ENCODE measurements at regions not wholly inside any gene's neighbourhood (a gene's known extent, or its start where the extent isn't known, plus 50 kb on each side); places are given as distances from the start of the nearest gene placed in this dataset.
"Not testable (repeated sequence)": the region's sequence is repeated elsewhere in the genome, so short reads cannot be mapped to it uniquely, and the experiment has no call there.

GRCh38 chr20:30164389-30164788 is 1093.1 kb upstream of the DEFB115 start:
- not testable (repeated sequence) for H3K4me1 ChIP-seq (replicated peaks); DNase-seq (ENCODE audit: low read depth in 1 of 2, low spot score in 2 of 2); H3K27me3 ChIP-seq (replicated peaks); H3K9me3 ChIP-seq (replicated peaks); H3K4me3 ChIP-seq; H3K27ac ChIP-seq; H3K36me3 ChIP-seq

GRCh38 chr20:30167540-30167939 is 1089.9 kb upstream of the DEFB115 start:
- H3K27me3 ChIP-seq (replicated peaks) = no peaks in the 10 kb centered on the region
- no peaks in the 10 kb centered on the region for H3K9me3 ChIP-seq (replicated peaks)
- no peak overlapping the region for H3K27ac ChIP-seq
- no peaks in the 10 kb centered on the region for H3K36me3 ChIP-seq
- H3K4me1 ChIP-seq (replicated peaks) = no peaks in the 10 kb centered on the region
- no peak for DNase-seq (ENCODE audit: low read depth in 1 of 2, low spot score in 2 of 2)
- no peak overlapping the region for H3K4me3 ChIP-seq

GRCh38 chr20:30168025-30168799 is 1089.3 kb upstream of the DEFB115 start:
- H3K4me3 ChIP-seq = no peak overlapping the region
- H3K27ac ChIP-seq = no peak overlapping the region
- no peaks in the 10 kb centered on the region for H3K36me3 ChIP-seq
- DNase-seq (ENCODE audit: low read depth in 1 of 2, low spot score in 2 of 2) = no peak
- no peaks in the 10 kb centered on the region for H3K27me3 ChIP-seq (replicated peaks)
- no peaks in the 10 kb centered on the region for H3K9me3 ChIP-seq (replicated peaks)
- no peaks in the 10 kb centered on the region for H3K4me1 ChIP-seq (replicated peaks)

GRCh38 chr20:30168800-30169138 is 1088.7 kb upstream of the DEFB115 start:
- H3K27me3 ChIP-seq (replicated peaks) = no peaks in the 10 kb centered on the region
- H3K36me3 ChIP-seq = no peaks in the 10 kb centered on the region
- no peaks in the 10 kb centered on the region for H3K9me3 ChIP-seq (replicated peaks)
- no peak for DNase-seq (ENCODE audit: low read depth in 1 of 2, low spot score in 2 of 2)
- no peak overlapping the region for H3K4me3 ChIP-seq
- H3K27ac ChIP-seq = no peak overlapping the region
- H3K4me1 ChIP-seq (replicated peaks) = no peaks in the 10 kb centered on the region

- Histone ChIP-seq H3K4me1 (replicated peaks) (no peaks in the 10 kb centered on the region), H3K9me3 (replicated peaks) (no peaks in the 10 kb centered on the region), H3K4me3 (no peak overlapping the region), H3K27ac (no peak overlapping the region), H3K27me3 (replicated peaks) (no peaks in the 10 kb centered on the region), H3K36me3 (no peaks in the 10 kb centered on the region)
- DNase-seq (ENCODE audit: low read depth in 1 of 2, low spot score in 2 of 2) = no peak
These were observed 1081.8 kb upstream of the DEFB115 start for GRCh38 chr20:30175681-30176080.

- not testable (repeated sequence) for H3K4me3 ChIP-seq; H3K9me3 ChIP-seq (replicated peaks); H3K4me1 ChIP-seq (replicated peaks); DNase-seq (ENCODE audit: low read depth in 1 of 2, low spot score in 2 of 2); H3K27ac ChIP-seq; H3K27me3 ChIP-seq (replicated peaks); H3K36me3 ChIP-seq
These were observed 1074.3 kb upstream of the DEFB115 start for GRCh38 chr20:30183124-30183523.

- H3K36me3 ChIP-seq; H3K4me3 ChIP-seq; H3K27ac ChIP-seq; H3K27me3 ChIP-seq (replicated peaks); H3K9me3 ChIP-seq (replicated peaks); DNase-seq (ENCODE audit: low read depth in 1 of 2, low spot score in 2 of 2); H3K4me1 ChIP-seq (replicated peaks): not testable (repeated sequence)
These were observed 1065.7 kb upstream of the DEFB115 start for GRCh38 chr20:30191785-30192184.

- H3K36me3 ChIP-seq; H3K27ac ChIP-seq; H3K27me3 ChIP-seq (replicated peaks); H3K4me1 ChIP-seq (replicated peaks); DNase-seq (ENCODE audit: low read depth in 1 of 2, low spot score in 2 of 2); H3K9me3 ChIP-seq (replicated peaks); H3K4me3 ChIP-seq: not testable (repeated sequence)
These were observed 1023.0 kb upstream of the DEFB115 start for GRCh38 chr20:30234477-30234876.

- H3K27ac ChIP-seq; H3K4me3 ChIP-seq; DNase-seq (ENCODE audit: low read depth in 1 of 2, low spot score in 2 of 2); H3K4me1 ChIP-seq (replicated peaks); H3K9me3 ChIP-seq (replicated peaks); H3K27me3 ChIP-seq (replicated peaks); H3K36me3 ChIP-seq: not testable (repeated sequence)
These were observed 982.4 kb upstream of the DEFB115 start for GRCh38 chr20:30275073-30275472.

GRCh38 chr20:30281584-30282197 is 975.8 kb upstream of the DEFB115 start:
- H3K4me1 ChIP-seq (replicated peaks) = no peaks in the 10 kb centered on the region
- H3K36me3 ChIP-seq = no peaks in the 10 kb centered on the region
- no peak overlapping the region for H3K27ac ChIP-seq
- no peak overlapping the region for H3K4me3 ChIP-seq
- H3K27me3 ChIP-seq (replicated peaks) = no peaks in the 10 kb centered on the region
- no peaks in the 10 kb centered on the region for H3K9me3 ChIP-seq (replicated peaks)
- no peak for DNase-seq (ENCODE audit: low read depth in 1 of 2, low spot score in 2 of 2)

- H3K4me3 ChIP-seq; H3K27me3 ChIP-seq (replicated peaks); H3K27ac ChIP-seq; H3K36me3 ChIP-seq; H3K9me3 ChIP-seq (replicated peaks); H3K4me1 ChIP-seq (replicated peaks): not testable (repeated sequence)
- DNase-seq (ENCODE audit: low read depth in 1 of 2, low spot score in 2 of 2) = peak in 1 of 2 experiments; percentile 48
These were observed 973.8 kb upstream of the DEFB115 start for GRCh38 chr20:30283476-30284280.

GRCh38 chr20:30284281-30284905 is 973.1 kb upstream of the DEFB115 start:
- DNase-seq (ENCODE audit: low read depth in 1 of 2, low spot score in 2 of 2) = no peak
- Histone ChIP-seq H3K36me3 (no peaks in the 10 kb centered on the region), H3K9me3 (replicated peaks) (no peaks in the 10 kb centered on the region), H3K27me3 (replicated peaks) (no peaks in the 10 kb centered on the region), H3K4me1 (replicated peaks) (no peaks in the 10 kb centered on the region), H3K27ac (no peak overlapping the region), H3K4me3 (no peak overlapping the region)

GRCh38 chr20:30285677-30286076 is 971.8 kb upstream of the DEFB115 start:
- no peak overlapping the region for H3K27ac ChIP-seq
- H3K4me3 ChIP-seq = no peak overlapping the region
- H3K4me1 ChIP-seq (replicated peaks) = no peaks in the 10 kb centered on the region
- H3K36me3 ChIP-seq = no peaks in the 10 kb centered on the region
- no peaks in the 10 kb centered on the region for H3K27me3 ChIP-seq (replicated peaks)
- no peaks in the 10 kb centered on the region for H3K9me3 ChIP-seq (replicated peaks)
- DNase-seq (ENCODE audit: low read depth in 1 of 2, low spot score in 2 of 2) = no peak

- no peak overlapping the region for H3K4me3 ChIP-seq
- no peaks in the 10 kb centered on the region for H3K27me3 ChIP-seq (replicated peaks)
- no peaks in the 10 kb centered on the region for H3K36me3 ChIP-seq
- no peak for DNase-seq (ENCODE audit: low read depth in 1 of 2, low spot score in 2 of 2)
- H3K4me1 ChIP-seq (replicated peaks) = no peaks in the 10 kb centered on the region
- no peak overlapping the region for H3K27ac ChIP-seq
- H3K9me3 ChIP-seq (replicated peaks) = no peaks in the 10 kb centered on the region
These were observed 971.3 kb upstream of the DEFB115 start for GRCh38 chr20:30286157-30286556.

Data from SJSA1 (cell line).